GM12878 (cell line): ENCODE measurements at regions not wholly inside any gene's neighbourhood (a gene's known extent, or its start where the extent isn't known, plus 50 kb on each side); places are given as distances from the start of the nearest gene placed in this dataset.

Experiments used
- ATAC-seq: fragments of 200-7000 bp; cut with Tn5 transposase; 3 replicates; pipeline ENCODE4 v1.9.1; 2020; ENCODE audit warnings: mild to moderate bottlenecking, moderate library complexity
- BruUV-seq: library from RNA; stranded (reverse); fragments of 400-500 nt; replicated peaks from 2 replicates; lab custom pipeline; 2021; lab: Mats Ljungman, UMichigan
- CTCF ChIA-PET: fragments of 300-600 bp; sonication (Branson Sonifier 250); formaldehyde crosslinking; extraction: SDS; loops from one replicate; lab custom pipeline; 2021; ENCODE audit warnings: inconsistent platforms; lab: Yijun Ruan, JAX
- POLR2A ChIA-PET: fragments of 350-600 bp; formaldehyde crosslinking; extraction: SDS; loops from one replicate; lab custom pipeline; 2021; ENCODE audit warnings: inconsistent platforms; lab: Charles Lee
- RAD21 ChIA-PET: fragments of 300-600 bp; sonication (Branson Sonifier 250); formaldehyde crosslinking; loops from one replicate; lab custom pipeline; 2023; ENCODE audit warnings: antibody characterized with exemption; ENCODE audit not compliant: unreplicated experiment; lab: Charles Lee
- SMC1A ChIA-PET: fragments of 300-600 bp; sonication (Branson Sonifier 250); formaldehyde crosslinking; loops from one replicate; lab custom pipeline; 2023; ENCODE audit not compliant: unreplicated experiment, uncharacterized antibody; lab: Charles Lee
- DNase-seq: peaks from one replicate; pipeline ENCODE4 v3.0.0-alpha.2; 2011; ENCODE audit warnings: low read depth, low spot score
- FAIRE-seq: peaks from 3 replicates; lab custom pipeline; 2011; peaks lifted over from hg19 to GRCh38; lab: Jason Lieb, UNC
- H2AFZ ChIP-seq: 2 replicates; pipeline ENCODE4 v1.6.0; 2011; ENCODE audit warnings: low read depth, low read length, control low read depth; ENCODE audit not compliant: control insufficient read depth
- H3K27ac ChIP-seq: 2 replicates; pipeline ENCODE4 v1.5.1; 2011; ENCODE audit warnings: control low read depth; ENCODE audit not compliant: control insufficient read depth, insufficient read depth
- H3K27me3 ChIP-seq, 2 experiments: replicated peaks in 1 of 2; 2 replicates each; pipeline versions ENCODE4 v1.6.0 to v1.6.1; 2011; ENCODE audit warnings: low read length in 1 of 2; ENCODE audit not compliant: control insufficient read depth in 2 of 2, insufficient read depth in 2 of 2
- H3K36me3 ChIP-seq, 2 experiments: 2 replicates each; pipeline ENCODE4 v1.5.1; 2011; ENCODE audit warnings: low read length in 1 of 2; ENCODE audit not compliant: control insufficient read depth in 2 of 2, insufficient read depth in 2 of 2
- H3K4me1 ChIP-seq: 2 replicates; pipeline ENCODE4 v1.6.1; 2011; ENCODE audit warnings: mild to moderate bottlenecking, low read length, moderate library complexity, mixed read lengths; ENCODE audit not compliant: control insufficient read depth, insufficient read depth
- H3K4me2 ChIP-seq: 2 replicates; pipeline ENCODE4 v1.6.0; 2011; ENCODE audit warnings: control low read depth; ENCODE audit not compliant: control insufficient read depth, insufficient read depth
- H3K4me3 ChIP-seq: fragments of 200-600 bp; sonication (generic); 2 replicates; pipeline ENCODE4 v1.5.1; 2016
- H3K79me2 ChIP-seq: 2 replicates; pipeline ENCODE4 v1.6.0; 2011; ENCODE audit warnings: low read length; ENCODE audit not compliant: control insufficient read depth, insufficient read depth
- H3K9ac ChIP-seq: 2 replicates; pipeline ENCODE4 v1.8.0; 2011; ENCODE audit warnings: low read length, control low read depth, mixed read lengths; ENCODE audit not compliant: control insufficient read depth, insufficient read depth
- H3K9me3 ChIP-seq: replicated peaks from 3 replicates; pipeline ENCODE4 v1.5.1; 2011; ENCODE audit warnings: mild to moderate bottlenecking, low read length; ENCODE audit not compliant: control insufficient read depth, insufficient read depth
- H4K20me1 ChIP-seq: 2 replicates; pipeline ENCODE4 v1.6.0; 2011; ENCODE audit not compliant: control insufficient read depth, insufficient read depth
- BRCA1 ChIP-seq: IDR thresholded peaks from 2 replicates; pipeline ENCODE4 v1.6.1; 2011; ENCODE audit warnings: low read depth, low read length, improper control_type of control experiment
- ETV6 ChIP-seq, 2 experiments: fragments of 450-650 bp in 1 of 2; IDR thresholded peaks in 1 of 2; conservative IDR thresholded peaks in 1 of 2; 2 replicates each; pipeline ENCODE4 v1.6.1; 2014; ENCODE audit warnings: antibody characterized with exemption in 1 of 2, borderline replicate concordance in 1 of 2, low read depth in 1 of 2, mild to moderate bottlenecking in 1 of 2, moderate library complexity in 1 of 2
- FOXM1 ChIP-seq: IDR thresholded peaks from 2 replicates; pipeline ENCODE4 v1.6.1; 2012; ENCODE audit warnings: low read depth, mild to moderate bottlenecking, inconsistent platforms, low read length, moderate library complexity
- IKZF1 ChIP-seq: fragments of 450-650 bp; conservative IDR thresholded peaks from 2 replicates; pipeline ENCODE4 v1.6.1; 2017; ENCODE audit warnings: antibody characterized with exemption, mild to moderate bottlenecking
- IKZF2 ChIP-seq, 2 experiments: fragments of 450-650 bp; IDR thresholded peaks; 2 replicates each; pipeline ENCODE4 v1.6.1; 2017; ENCODE audit warnings: mild to moderate bottlenecking in 2 of 2, moderate library complexity in 2 of 2
- IRF4 ChIP-seq: IDR thresholded peaks from 2 replicates; pipeline ENCODE4 v1.6.1; 2011; ENCODE audit warnings: low read depth, low read length
- KAT2A ChIP-seq: conservative IDR thresholded peaks from 2 replicates; pipeline ENCODE4 v1.6.1; 2011; ENCODE audit warnings: low read depth, low read length; ENCODE audit not compliant: control insufficient read depth
- SMAD1 ChIP-seq: fragments of 450-650 bp; IDR thresholded peaks from 2 replicates; pipeline ENCODE4 v1.6.1; 2018; ENCODE audit warnings: mild to moderate bottlenecking, low read depth; ENCODE audit not compliant: partially characterized antibody
- SMC3 ChIP-seq: IDR thresholded peaks from 2 replicates; pipeline ENCODE4 v1.6.1; 2011; ENCODE audit warnings: low read length, improper control_type of control experiment, borderline replicate concordance
- YY1 ChIP-seq: IDR thresholded peaks from 2 replicates; pipeline ENCODE4 v1.6.1; 2011; ENCODE audit warnings: low read depth, mild to moderate bottlenecking, low read length
- ZNF217 ChIP-seq: fragments of 450-650 bp; IDR thresholded peaks from 2 replicates; pipeline ENCODE4 v1.6.1; 2017; ENCODE audit warnings: antibody characterized with exemption, mild to moderate bottlenecking
- WGBS: methylation state at CpG from one replicate; pipeline ENCODE4 v1.1.6; 2016; ENCODE audit warnings: low lambda C conversion rate; ENCODE audit not compliant: insufficient replicate concordance, insufficient coverage; ENCODE audit errors: missing lambda C conversion rate; 5-methylcytosine and 5-hydroxymethylcytosine counted together
- in situ Hi-C: fragments of 300-500 bp; cut with MboI; formaldehyde crosslinking; loops from 9 replicates; pipeline ENCODE4 v1.14.3; 2018; ENCODE audit warnings: mixed read lengths
- intact Hi-C: fragments of 100-400 bp; cut with micrococcal nuclease; formaldehyde crosslinking; loops from one replicate; pipeline ENCODE4 v1.14.2; 2022; ENCODE audit not compliant: unreplicated experiment
- TF ChIP-seq, protein P1 (sequence below): fragments of 450-650 bp; IDR thresholded peaks from 2 replicates; pipeline ENCODE4 v1.6.1; 2016; ENCODE audit warnings: mild to moderate bottlenecking
- TF ChIP-seq, protein P2 (sequence below): fragments of 450-650 bp; formaldehyde crosslinking; IDR thresholded peaks from 2 replicates; pipeline ENCODE4 v1.4.0; 2022; ENCODE audit warnings: mild to moderate bottlenecking, moderate library complexity

DNA sequence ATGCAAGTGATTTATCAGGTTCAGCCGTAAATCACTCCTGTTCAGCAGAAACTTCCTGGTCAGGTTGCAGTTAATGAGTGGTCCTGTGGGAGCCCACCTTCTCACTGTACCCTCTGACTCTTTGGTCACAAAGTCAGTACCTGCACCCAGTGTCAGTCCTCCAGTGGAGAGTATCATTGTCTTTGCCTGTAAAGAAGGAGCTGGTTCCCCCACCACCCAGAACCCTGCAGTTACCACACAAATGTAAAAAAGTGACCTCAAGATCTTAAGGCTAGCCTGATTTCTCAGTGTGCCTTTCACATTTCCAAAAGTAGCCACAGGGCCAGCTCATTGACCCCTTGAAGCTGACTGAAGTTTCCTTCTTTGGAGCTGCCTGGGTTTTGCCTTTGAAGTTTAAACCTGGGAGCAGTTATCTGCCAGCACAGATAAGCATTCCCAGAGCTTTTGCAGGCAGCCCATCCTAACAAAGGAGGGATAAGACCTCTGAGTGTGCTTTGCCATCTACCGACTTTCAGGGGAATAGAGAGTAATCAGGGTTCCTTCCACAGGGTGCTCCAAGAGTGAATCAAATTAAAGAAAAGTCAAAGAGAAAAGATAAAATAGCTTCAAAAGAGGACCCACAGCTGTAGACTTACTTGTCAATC is 725.2 kb downstream of the CPS1 start:
- intact Hi-C loops (no loop called here), in situ Hi-C loops (no loop called here)
- H4K20me1 ChIP-seq: no peaks in the 10 kb centered on the region
- ATAC-seq (no peak), DNase-seq (no peak), FAIRE-seq (no peak)
- H3K36me3 ChIP-seq: no peaks in the 10 kb centered on the region
- CTCF ChIA-PET: no interaction called here
- H3K4me3 ChIP-seq: no peak overlapping the region
- WGBS: 17% methylated on average over 2 of the region's 2 CpGs
- no peaks in the 10 kb centered on the region for H3K9me3 ChIP-seq
- TF ChIP-seq KAT2A (no peak), ETV6 (conservative IDR thresholded peaks at IDR 0.05 in 1 of 2, IDR thresholded peaks at IDR 0.05 in 1 of 2; ENCODE audit: borderline replicate concordance in 1 of 2, low read depth in 1 of 2) (no peak), SMAD1 (no peak), ZNF217 (no peak), IKZF2 (IDR thresholded peaks at IDR 0.05) (no peak), SMC3 (no peak), FOXM1 (no peak)
- SMC1A ChIA-PET: interaction anchor here (1.3 to 1.7 kb wide), 2 partner anchors 10 to 20 kb away, joined by 3 to 4 read pairs; no protein-coding TSS in a partner anchor
- H2AFZ ChIP-seq: no peak overlapping the region
- no peak overlapping the region for H3K4me2 ChIP-seq
- H3K27me3 ChIP-seq: no peaks in the 10 kb centered on the region
- no TSS peak for BruUV-seq
- no peaks in the 10 kb centered on the region for H3K79me2 ChIP-seq
- H3K9ac ChIP-seq: no peak overlapping the region
- H3K4me1 ChIP-seq: no peaks in the 10 kb centered on the region
- no peak overlapping the region for H3K27ac ChIP-seq
- RAD21 ChIA-PET: no interaction called here
- POLR2A ChIA-PET: no interaction called here

DNA sequence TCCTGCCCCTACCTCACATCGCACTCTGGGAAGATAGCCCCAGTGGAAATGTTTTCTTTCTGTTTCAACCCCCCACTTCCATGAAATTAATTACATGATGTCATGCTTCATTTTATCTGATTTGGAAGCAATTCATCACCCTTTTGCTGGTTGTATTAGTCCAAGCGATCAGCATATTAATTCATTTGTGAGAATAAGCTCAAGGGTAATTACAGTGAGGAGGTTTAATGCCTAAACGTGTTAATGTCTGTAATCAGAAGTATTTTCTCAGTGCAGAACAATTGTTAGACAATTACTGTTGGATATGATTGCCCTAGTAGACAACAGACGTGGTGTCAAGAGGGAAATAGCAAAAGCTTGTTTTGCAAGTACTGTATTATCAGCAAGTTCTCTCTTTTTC is 746.3 kb downstream of the CPS1 start:
- FAIRE-seq: no peak
- no peaks in the 10 kb centered on the region for H3K27me3 ChIP-seq
- SMC1A ChIA-PET: no interaction called here
- no peaks in the 10 kb centered on the region for H3K4me1 ChIP-seq
- H3K9me3 ChIP-seq: no peaks in the 10 kb centered on the region
- H3K79me2 ChIP-seq: no peaks in the 10 kb centered on the region
- WGBS: 27% methylated on average over 4 of the region's 4 CpGs
- intact Hi-C loops (no loop called here), in situ Hi-C loops (no loop called here)
- CTCF ChIA-PET: interaction anchor here (1.3 kb wide), 1 partner anchor 31 kb away, joined by 6 read pairs; no protein-coding TSS in a partner anchor
- no peak overlapping the region for H3K9ac ChIP-seq
- BruUV-seq: no TSS peak
- H3K4me3 ChIP-seq: no peak overlapping the region
- RAD21 ChIA-PET: no interaction called here
- H3K4me2 ChIP-seq: no peak overlapping the region
- no peak for TF ChIP-seq BRCA1
- TF ChIP-seq IRF4: no peak
- no peak for TF ChIP-seq KAT2A
- TF ChIP-seq IKZF2 (IDR thresholded peaks at IDR 0.05): no peak
- TF ChIP-seq FOXM1: no peak
- TF ChIP-seq, protein P1, sequence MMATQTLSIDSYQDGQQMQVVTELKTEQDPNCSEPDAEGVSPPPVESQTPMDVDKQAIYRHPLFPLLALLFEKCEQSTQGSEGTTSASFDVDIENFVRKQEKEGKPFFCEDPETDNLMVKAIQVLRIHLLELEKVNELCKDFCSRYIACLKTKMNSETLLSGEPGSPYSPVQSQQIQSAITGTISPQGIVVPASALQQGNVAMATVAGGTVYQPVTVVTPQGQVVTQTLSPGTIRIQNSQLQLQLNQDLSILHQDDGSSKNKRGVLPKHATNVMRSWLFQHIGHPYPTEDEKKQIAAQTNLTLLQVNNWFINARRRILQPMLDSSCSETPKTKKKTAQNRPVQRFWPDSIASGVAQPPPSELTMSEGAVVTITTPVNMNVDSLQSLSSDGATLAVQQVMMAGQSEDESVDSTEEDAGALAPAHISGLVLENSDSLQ: no peak
- no peak for TF ChIP-seq IKZF1
- no peak for TF ChIP-seq YY1
- TF ChIP-seq, protein P2, sequence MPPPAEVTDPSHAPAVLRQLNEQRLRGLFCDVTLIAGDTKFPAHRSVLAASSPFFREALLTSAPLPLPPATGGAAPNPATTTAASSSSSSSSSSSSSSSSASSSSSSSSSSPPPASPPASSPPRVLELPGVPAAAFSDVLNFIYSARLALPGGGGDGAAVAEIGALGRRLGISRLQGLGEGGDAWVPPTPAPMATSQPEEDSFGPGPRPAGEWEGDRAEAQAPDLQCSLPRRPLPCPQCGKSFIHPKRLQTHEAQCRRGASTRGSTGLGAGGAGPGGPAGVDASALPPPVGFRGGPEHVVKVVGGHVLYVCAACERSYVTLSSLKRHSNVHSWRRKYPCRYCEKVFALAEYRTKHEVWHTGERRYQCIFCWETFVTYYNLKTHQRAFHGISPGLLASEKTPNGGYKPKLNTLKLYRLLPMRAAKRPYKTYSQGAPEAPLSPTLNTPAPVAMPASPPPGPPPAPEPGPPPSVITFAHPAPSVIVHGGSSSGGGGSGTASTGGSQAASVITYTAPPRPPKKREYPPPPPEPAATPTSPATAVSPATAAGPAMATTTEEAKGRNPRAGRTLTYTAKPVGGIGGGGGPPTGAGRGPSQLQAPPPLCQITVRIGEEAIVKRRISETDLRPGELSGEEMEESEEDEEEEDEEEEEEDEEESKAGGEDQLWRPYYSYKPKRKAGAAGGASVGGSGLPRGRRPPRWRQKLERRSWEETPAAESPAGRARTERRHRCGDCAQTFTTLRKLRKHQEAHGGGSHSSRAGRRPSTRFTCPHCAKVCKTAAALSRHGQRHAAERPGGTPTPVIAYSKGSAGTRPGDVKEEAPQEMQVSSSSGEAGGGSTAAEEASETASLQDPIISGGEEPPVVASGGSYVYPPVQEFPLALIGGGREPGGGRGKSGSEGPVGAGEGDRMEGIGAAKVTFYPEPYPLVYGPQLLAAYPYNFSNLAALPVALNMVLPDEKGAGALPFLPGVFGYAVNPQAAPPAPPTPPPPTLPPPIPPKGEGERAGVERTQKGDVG (CRISPR knock-in tag): no peak
- POLR2A ChIA-PET: interaction anchor here (1.3 kb wide), 1 partner anchor 14 kb away, joined by 8 read pairs; no protein-coding TSS in a partner anchor
- no peak for ATAC-seq
- H3K27ac ChIP-seq: no peak overlapping the region
- no peaks in the 10 kb centered on the region for H4K20me1 ChIP-seq
- H3K36me3 ChIP-seq: no peaks in the 10 kb centered on the region
- no peak for DNase-seq
- H2AFZ ChIP-seq: no peak overlapping the region
